ENCODE measurements at regions not wholly inside any gene's neighbourhood (a gene's known extent, or its start where the extent isn't known, plus 50 kb on each side); places are given as distances from the start of the nearest gene placed in this dataset.

DNA sequence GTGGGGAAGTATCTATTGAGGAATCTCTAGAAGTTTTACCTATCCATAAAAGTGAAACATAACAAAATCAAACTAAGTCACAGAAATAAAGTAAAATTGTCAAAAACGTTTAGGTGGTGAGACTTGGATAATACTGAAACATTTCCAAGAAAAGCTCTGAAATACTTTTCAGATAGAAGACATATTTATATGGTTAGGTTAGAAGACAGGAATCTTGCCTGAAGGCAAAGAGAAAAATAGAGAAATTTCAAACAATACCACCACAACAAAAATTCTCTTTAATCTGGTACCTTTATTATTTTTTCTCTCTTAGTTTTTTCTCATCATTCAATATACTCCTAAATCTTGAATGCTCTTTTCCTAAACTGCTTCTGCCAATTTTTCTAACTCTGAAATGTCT is 222.7 kb upstream of the PLSCR5 start:
- DNase-seq: no peak

DNA sequence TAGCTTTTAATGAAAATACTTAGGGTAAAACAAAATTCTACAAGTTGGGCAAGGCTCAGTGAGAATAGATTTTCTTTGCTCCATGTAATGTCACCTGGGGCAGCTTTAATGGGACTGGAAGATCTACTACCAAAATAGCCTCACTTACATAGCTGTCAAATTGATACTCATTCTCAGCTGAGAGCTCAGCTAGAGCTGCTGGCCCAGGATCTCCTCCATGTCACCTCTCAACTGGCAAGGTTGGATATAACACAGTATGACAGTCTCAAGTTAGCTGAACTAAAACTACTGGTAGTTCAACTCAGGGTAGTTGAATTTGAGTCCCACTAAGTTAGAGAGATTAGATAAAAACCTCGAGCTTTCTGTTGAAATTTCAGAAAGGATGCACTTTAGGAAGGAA is 218.5 kb upstream of the PLSCR5 start:
- no peak for DNase-seq

DNA sequence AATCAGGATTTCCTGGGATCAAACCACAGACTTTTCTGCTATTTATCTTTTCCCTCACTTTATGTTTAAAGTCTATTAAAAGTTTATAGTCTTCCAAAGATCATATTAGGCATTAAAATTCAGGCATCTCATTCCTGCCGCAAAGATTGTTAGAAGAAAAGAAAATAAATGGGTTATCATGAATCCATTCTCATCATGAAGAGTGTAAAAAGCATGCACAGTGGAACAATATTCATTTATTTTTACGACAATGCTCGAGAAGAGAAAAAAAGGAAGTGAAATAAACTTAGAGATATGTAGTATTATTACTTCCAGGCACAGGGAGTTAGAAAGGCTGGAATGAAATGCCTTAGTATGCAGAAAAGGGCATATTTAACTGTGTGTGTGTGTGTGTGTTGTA is 213.7 kb upstream of the PLSCR5 start:
- DNase-seq: no peak

DNA sequence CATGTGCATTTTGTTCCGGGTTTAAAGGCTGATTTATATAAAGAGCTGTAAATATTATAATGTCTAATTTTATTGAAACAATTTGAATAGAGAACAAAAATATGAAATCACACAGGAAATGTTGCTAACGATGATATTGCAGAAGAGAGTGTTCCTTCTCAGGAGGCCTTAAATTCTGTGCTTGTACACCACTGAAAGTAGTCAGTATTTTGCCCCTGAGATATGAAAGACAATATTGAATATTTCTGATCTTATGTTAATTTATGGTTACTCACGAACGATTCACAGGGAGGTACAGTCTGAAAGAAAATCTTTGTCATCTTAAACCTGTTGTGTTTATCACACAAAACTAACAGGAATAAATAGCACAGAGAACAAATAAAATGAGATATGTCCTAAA is 213.2 kb upstream of the PLSCR5 start:
- no peak for DNase-seq

DNA sequence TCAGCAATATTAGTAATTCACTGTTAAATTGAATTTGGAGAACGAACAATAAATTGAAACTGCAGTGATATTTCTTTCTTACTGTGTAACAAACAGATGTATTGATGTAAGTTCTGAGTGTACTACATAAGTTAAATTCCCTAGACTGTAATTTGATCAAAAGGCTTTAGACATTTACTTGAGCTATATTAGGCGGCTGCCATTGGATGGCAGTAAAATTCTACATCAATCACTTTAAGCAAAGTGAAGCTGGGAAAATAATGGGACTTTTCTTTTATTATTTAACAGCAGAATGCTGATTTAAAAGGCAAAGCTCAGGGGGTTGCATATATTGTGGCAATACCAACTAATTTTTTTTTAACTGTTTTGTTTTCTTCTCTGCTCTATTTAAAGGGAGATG is 212.6 kb upstream of the PLSCR5 start:
- no peak for DNase-seq

DNA sequence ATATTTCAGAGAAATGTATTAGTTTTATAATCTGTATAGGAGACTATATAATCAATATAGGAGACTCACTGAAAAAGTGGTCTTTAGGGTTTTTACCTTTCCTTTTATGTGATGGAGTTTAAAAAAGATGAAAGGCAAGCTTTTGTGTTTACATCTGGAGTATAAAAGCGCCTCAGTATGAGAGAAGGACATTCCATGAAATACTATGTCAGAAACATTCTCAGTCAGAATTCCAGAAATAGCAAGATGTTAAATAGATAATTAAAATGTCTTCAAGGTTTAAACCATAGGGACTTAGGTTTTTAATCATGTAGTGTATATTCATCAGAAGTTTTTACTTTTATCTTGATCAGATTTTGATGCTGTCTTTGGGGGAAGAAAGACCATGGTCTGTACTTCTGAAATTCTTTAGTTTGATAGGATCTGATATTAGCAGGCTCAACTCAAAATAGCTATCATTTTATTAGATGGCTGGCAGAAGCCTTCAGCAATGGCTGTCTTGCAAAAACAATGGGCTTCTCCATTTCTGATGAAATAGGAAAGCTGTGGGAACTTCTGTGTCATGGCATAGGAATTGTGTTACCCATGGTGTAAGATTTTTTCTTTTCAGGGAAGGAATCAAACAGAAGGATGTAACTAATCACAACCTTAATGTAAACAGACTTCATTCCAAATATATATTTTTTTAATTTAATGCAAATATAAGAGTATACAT is 209.6 kb upstream of the PLSCR5 start:
- DNase-seq: no peak

DNA sequence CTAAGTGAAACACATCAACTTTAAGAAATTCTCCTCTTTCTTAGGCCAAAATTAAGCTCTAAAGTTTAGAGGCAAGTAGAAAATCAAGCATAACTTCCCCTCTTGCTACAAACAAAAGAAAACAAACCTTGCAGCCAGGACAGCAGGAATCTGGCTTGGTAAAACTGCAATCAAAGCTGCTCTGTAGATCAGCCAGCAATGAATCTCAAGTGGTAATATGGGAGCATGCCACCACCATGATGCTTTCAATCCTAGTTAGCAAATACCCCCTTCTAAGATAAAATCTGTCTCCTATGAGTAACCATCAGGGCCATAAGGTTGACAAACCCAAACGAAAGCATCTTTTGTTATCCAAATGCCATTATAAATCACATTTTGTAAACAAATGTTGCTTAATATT is 208.3 kb upstream of the PLSCR5 start:
- no peak for DNase-seq

DNA sequence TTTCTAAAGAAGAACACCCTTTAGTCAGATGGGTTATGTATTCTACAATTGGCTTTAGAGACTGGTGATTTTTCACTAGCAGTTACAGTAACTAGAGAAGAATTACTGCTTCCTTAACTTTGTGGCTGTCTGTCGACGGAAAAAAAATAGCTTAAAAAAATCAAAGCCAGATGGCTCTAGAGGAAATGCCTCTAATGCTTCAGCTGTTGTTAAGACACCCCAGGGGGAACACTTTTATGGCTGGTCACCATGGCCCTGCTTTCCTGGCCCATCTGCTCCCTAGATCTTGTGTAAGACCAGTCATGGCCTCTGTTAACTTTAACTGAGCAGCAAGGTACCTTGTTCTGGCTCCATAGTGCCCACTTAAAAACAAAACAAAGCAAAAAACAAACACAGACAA is 198.6 kb upstream of the PLSCR5 start:
- no peak for DNase-seq

DNA sequence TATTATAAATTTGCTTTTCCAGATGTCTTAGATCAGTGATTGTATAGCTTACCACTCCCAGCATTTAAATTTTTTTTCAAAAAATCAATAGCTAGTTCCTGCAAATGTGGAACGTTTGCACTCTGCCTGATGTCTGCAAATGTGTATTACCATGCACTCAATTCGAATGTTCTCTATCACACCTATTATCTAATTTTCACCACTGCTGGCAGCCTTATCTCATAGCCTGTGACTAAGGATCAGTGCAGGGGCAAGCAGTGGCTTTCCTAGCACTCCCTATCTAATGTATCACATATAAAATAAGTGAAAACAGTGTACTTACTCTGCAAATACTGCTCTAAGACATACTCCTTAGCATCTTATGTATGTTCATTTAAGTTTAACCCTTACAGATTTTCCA is 196.3 kb upstream of the PLSCR5 start:
- DNase-seq: no peak

DNA sequence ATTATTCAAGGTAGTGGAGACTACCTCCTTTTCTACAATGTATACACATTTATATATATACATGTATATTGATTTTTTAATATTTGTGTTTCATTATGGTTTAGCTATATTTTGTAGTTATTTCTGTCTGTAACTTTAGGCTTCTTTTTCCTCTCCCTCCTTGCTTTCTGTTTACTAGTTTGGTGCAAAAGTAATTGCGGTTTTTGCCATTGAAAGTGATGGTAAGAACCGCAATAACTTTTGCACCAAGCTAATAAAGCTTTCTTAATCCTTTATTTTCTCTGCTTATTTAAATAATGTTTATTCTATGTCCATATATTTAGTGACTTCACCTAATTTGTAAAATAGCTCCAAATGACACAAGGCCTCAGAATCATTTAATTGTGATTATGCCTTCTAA is 195.3 kb upstream of the PLSCR5 start:
- no peak for DNase-seq

DNA sequence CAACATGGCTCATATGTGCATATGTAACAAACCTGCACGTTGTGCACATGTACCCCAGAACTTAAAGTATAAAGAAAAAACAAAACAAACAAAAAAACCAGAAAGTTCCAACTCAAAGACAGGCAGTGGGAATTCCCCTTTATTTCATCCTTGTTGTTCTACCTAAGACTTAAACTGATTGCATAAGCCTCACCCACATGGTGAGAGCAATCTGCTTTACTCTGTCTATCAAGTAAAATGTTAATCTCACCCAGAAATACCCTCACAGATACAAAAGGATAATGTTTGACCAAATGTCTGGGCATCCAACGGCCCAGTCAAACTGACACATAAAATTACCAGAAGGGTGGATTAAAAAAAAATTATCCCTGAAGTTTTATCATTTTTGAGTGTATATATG is 190.9 kb upstream of the PLSCR5 start:
- DNase-seq: no peak

DNA sequence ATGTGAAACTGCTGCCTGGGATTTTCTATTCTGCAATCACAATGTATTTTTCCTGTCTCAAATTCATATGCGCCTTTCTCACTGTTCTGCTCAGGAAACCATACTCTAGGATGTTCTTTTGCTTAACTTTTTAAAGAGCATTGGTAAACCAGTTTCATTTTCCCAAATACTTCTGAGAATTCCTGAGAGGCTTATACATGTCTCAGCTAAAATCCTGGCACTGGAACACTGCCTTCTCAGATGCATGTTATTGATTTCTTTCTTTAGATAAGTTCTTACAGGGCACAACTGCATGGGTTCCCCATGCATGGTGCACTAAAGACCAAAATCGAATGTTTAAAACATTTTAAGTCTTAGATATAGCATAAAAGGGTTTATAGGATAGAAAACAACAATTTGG is 178.3 kb upstream of the PLSCR5 start:
- DNase-seq: no peak

DNA sequence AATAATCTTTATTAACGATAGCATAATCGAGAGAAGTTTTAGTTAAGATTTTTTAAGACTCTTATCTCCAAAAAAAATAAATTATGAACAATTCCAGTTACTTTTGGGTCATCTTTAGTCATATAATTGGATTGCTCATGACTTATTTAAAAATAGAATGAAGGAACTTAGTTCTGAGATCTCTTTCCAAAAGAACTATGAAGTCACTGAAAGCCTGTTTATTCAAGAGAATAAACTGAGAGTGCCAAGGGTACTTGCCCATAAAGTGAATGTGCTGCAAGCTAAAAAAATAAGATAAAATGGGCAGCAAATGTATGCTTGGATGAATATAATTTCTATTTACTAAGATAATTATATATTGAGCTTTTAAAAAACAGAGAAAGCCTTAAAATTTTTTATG is 176.5 kb upstream of the PLSCR5 start:
- no peak for DNase-seq

DNA sequence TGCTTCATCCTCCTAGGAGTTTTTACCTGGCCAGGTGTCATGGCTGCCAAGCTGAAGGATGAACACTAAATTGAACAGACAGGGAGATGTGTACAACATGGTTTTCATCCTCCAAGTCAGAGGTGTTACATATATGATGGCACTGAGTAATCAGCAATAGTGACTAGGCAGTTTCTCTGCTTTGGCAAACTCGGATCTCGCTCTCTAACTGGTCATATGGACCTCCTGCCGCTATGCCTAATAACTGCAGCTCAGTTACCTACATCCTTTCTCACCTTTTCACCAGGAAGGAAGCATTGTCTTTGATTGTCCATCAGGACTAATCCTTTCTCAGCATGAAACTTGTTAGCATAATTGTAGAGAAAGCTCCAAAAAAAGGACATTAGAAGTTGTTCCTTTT is 175.9 kb upstream of the PLSCR5 start:
- no peak for DNase-seq

DNA sequence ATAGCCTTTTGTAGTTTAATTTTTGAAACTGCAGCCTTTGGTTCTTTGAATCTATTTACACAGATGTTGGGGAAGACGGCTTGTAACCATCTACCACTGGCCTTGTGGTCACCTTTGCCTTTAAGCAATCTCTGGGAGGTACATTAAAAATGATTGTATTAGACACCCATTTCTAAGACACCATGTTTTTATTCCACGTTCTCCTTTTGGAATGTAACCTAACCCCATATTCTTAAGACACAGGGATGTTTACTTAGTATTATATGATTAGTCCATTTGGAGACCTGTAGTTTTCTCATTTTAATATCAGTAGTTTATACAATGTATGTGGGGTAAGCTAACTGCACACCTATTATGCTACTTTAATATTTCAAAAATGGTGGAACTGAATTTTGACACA is 175.1 kb upstream of the PLSCR5 start:
- DNase-seq: no peak

DNA sequence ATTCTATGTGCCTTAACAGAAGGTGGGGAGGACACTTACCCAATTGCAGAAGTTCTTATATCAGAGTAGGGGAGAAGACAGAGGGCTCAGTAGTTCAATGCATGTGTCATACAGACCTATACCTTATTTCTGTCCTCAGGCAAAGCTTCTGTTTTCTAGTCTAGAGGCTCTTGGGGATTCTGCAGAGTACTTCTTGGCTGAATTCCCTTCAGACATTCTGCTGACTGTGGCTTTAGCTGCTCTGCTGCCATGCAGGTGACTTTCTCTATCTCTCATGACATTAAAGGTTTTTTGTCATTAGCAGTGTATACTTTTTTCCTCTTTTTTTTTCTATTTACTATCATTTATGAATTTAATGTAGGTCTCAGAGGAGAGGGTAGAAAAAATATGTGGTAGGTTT is 172.8 kb upstream of the PLSCR5 start:
- DNase-seq: no peak

DNA sequence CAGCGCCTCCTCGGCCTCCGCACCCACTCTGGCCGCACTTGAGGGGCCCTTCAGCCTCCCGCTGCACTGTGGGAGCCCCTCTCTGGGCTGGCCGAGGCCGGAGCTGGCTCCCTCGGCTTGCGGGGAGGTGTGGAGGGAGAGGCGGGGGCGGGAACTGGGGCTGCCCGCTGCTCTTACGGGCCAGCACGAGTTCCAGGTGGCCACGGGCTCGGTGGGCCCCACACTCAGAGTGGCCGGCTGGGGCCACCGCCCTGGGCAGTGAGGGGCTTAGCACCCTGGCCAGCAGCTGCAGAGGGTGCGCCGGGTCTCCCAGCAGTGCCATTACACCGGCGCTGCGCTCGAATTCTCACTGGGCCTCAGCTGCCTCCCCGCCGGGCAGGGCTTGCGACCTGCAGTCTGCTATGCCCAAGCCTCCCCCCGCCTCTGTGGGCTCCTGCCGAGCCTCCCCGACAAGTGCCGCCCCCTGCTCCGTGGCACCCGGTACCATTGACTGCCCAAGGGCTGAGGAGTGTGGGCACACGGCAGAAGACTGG is 167.1 kb upstream of the PLSCR5 start:
- no peak for DNase-seq

DNA sequence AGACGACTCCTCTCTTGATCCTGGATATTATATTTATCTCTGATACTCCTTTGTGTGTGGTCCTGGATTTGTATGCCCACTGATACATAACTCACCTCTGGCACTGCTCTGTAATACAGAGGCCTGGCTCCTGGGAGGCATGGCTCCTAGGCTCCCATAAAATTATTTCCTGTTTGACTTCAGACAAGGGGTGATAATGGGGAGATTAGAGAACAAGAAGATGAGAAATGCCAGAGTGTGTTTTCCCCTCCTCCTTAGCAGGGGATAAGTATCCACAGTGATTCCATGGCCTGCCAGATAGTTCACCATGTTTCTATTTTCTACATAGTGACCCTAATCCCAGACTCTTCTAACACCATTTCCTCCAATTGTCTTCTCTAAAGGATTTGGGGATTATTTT is 165.7 kb upstream of the PLSCR5 start:
- DNase-seq: no peak

DNA sequence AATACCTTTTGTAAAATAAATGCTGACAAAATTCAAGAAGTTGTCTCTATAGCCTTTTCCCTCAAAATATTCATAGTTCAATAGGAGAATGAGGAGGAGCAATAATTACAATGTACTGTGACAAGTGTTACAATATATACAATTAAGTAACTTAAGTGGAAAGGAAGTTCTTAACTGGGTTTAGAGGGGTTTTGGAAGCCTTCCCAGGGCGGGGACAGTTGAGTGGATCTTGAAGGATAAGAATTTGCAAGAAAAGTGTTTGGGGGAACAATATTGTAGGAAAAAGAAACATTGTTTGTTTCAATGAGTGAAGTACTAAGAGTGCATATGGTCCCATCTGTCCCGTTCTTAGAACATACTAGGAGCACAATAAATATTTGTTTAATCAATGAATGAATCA is 165.2 kb upstream of the PLSCR5 start:
- no peak for DNase-seq

DNA sequence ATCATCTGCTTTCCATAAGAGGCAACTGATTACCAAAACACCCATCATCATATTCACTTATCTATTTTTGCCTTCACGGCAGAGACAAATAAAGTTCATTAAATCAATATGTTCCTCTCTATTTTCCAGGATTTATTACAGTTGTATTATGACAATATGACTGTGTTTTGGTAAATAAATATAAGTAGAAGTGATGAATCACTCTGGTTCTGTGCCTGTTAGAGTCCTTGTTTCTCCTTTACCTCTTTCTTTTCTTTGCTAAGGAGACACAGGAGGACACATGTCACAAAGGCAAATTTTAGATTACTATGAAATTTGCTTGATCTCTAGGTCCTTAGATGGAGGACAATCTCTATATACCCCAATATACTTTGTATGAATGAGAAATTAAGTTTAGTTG is 152.6 kb upstream of the PLSCR5 start:
- no peak for DNase-seq

DNA sequence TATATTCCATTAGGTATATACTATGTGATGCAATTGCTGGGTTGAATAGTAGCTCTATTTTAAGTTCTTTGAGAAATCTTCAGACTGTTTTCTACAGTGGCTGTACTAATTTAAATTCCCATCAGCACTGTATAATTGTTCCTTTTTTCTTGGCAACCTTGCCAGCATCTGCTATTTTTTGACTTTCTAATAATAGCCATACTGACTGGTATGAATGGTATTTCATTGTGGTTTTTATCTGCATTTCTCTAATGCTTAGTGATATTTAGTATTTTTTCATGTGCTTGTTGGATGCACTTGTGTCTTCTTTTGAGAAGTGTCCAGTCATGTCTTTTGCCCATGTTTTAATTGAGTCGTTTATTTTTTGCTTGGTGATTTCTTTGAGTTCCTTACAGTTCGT is 145.1 kb upstream of the PLSCR5 start:
- no peak for DNase-seq

DNA sequence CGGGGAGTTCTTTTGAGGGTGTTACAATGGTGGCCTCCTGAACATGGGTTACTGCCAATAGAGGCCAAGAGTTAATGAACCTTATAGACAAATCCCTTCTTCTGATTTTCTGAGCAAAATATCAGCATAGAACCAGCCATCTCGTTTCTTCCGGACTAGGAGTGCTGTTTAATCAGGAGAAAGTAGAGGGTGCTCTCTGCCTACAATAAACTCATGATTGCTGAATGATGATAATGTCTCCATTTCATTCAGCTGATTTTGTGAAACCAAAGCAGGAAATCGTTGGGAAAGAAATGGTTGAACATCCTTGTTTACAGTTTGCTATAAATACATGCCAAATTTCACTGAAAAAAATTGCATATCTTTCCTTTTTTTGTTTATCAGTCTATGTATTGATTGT is 142.8 kb upstream of the PLSCR5 start:
- no peak for DNase-seq

DNA sequence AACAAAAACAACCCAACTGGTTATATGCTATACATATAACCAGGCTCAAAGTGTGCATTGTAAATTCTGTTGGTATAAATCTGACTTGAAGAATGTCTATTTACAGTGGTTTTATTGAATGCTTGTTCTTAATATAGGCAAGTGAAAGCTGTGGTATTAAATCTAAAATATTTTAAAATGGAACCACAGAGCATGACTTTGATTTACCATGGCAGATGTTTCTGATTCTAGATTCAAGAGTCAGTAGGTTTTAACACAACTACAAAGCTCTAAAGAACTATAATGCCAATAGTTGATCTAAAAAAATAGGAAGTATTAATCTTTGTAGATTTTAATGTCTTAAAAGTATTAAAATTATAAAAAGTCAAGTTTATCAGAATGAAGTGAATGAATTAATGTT is 141.9 kb upstream of the PLSCR5 start:
- no peak for DNase-seq

DNA sequence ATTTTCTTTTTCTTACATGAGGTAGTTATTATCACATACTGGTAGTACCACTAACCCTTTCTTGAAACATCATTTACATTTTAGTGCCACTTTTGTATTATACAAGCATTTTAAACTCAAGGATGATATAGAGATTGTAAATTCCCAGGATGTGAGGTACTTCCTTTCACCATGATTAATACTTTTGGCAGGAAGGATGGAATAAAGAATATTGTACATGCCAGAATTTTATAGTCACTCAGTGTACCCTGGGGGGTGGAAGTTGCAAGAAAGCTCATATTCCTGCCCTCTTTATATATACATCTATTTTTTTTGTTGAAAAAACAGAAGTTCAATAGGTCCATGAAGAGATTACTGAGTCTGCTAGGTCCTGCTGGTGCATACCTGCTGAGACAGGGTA is 141.0 kb upstream of the PLSCR5 start:
- DNase-seq: no peak

DNA sequence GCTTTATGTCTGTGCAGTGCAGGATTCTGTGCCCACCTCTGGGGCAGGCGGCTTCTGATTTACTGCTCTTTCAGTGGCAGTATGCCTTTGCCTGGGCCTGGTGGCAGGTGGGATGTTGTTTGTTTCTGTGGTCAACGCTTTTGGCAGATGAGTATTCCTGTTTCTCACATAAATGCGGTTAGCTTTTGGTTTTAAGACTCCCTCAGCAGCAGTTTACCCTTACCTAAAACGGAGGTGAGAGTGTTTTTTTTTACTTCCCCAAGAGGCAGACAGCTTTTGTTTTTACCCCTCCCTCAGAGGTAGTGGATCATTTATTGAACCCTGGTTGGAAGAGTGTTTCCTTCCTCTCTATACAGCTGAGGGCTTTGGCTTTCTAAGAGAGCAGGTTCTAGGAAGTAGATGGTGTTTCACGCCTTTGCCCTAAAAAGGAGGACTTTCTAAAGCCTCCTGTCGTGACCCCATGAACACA is 134.1 kb upstream of the PLSCR5 start:
- DNase-seq: no peak
